ENCODE measurements at regions not wholly inside any gene's neighbourhood (a gene's known extent, or its start where the extent isn't known, plus 50 kb on each side); places are given as distances from the start of the nearest gene placed in this dataset.

DNA sequence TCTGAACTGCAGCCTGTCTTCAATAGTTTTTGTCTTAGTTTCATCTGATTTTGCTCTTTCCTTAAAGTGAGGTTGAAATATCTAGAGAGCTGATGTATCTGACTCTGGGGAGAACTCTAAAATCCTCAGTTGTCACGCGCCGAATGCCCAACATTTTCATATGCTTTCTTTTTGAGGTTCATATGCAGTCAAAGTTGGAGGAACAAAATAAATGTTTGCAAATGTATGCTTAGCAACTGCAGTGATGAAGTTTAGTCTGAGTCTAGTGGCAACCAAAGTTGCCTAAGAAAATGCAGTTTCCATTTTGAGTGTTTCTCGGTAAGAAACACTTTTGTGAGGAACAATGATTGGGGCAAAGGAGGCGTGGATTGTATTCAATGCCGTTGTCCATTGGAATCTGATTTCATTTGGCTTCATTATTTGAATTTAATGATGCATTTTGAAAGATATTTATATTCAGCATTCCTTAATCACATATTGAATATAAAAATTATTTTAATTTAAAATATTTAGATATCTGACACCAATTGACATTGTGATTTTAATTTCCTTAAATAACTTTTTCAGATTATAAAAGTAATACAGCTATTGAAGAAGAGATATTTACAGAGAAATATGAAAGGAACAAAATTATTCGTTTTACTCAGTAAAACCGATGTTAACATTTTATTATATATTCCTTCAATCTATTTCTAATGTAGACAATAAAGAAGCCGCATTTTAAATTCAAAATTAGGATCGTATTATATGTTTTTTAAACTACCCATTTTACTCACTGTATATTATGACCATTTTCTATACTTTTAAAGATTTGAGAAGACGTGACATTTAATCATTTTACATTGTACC lies 122.0 kb downstream of the PLEKHG1 start:
- peak overlapping the region; percentile 63 for H3K9ac ChIP-seq (ENCODE audit: low read length)
- H3K36me3 ChIP-seq (ENCODE audit: insufficient read depth, low read length): no peaks in the 10 kb centered on the region
- H3K79me2 ChIP-seq (replicated peaks; ENCODE audit: insufficient read depth, low read length): peaks cover 42% of the 10 kb centered on the region
- peak overlapping the region; percentile 47 for H3K27ac ChIP-seq (ENCODE audit: low read length)
- H3K4me2 ChIP-seq (ENCODE audit: low read length): peak overlapping the region; percentile 77
- H3K9me2 ChIP-seq (ENCODE audit: insufficient read depth, low read length): no peaks in the 10 kb centered on the region
- no peaks in the 10 kb centered on the region for H3K9me3 ChIP-seq (ENCODE audit: low read length)
- H2AFZ ChIP-seq (ENCODE audit: low read depth, low read length): peak overlapping the region; percentile 17
- H3K4me3 ChIP-seq (ENCODE audit: low read length): peak overlapping the region; percentile 62
- no peaks in the 10 kb centered on the region for H4K20me1 ChIP-seq (ENCODE audit: insufficient read depth)
- no peak for TF ChIP-seq EZH2 (IDR thresholded peaks at IDR 0.05; ENCODE audit: borderline replicate concordance, insufficient read depth, low read length, poor library complexity, severe bottlenecking)
- TF ChIP-seq, protein P1, sequence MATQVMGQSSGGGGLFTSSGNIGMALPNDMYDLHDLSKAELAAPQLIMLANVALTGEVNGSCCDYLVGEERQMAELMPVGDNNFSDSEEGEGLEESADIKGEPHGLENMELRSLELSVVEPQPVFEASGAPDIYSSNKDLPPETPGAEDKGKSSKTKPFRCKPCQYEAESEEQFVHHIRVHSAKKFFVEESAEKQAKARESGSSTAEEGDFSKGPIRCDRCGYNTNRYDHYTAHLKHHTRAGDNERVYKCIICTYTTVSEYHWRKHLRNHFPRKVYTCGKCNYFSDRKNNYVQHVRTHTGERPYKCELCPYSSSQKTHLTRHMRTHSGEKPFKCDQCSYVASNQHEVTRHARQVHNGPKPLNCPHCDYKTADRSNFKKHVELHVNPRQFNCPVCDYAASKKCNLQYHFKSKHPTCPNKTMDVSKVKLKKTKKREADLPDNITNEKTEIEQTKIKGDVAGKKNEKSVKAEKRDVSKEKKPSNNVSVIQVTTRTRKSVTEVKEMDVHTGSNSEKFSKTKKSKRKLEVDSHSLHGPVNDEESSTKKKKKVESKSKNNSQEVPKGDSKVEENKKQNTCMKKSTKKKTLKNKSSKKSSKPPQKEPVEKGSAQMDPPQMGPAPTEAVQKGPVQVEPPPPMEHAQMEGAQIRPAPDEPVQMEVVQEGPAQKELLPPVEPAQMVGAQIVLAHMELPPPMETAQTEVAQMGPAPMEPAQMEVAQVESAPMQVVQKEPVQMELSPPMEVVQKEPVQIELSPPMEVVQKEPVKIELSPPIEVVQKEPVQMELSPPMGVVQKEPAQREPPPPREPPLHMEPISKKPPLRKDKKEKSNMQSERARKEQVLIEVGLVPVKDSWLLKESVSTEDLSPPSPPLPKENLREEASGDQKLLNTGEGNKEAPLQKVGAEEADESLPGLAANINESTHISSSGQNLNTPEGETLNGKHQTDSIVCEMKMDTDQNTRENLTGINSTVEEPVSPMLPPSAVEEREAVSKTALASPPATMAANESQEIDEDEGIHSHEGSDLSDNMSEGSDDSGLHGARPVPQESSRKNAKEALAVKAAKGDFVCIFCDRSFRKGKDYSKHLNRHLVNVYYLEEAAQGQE (IDR thresholded peaks at IDR 0.05; ENCODE audit: borderline replicate concordance): no peak
- H3K27me3 ChIP-seq (ENCODE audit: insufficient read depth, low read depth, low read length): no peaks in the 10 kb centered on the region
- peaks cover 3% of the 10 kb centered on the region for H3F3A ChIP-seq (ENCODE audit: insufficient read depth, low read length, poor library complexity, severe bottlenecking)

- Histone ChIP-seq H3K27ac (ENCODE audit: low read length) (no peak overlapping the region), H3K9ac (ENCODE audit: low read length) (no peak overlapping the region), H2AFZ (ENCODE audit: low read depth, low read length) (no peak overlapping the region), H3F3A (ENCODE audit: insufficient read depth, low read length, poor library complexity, severe bottlenecking) (peaks cover 3% of the 10 kb centered on the region), H4K20me1 (ENCODE audit: insufficient read depth) (no peaks in the 10 kb centered on the region), H3K9me2 (ENCODE audit: insufficient read depth, low read length) (no peaks in the 10 kb centered on the region), H3K4me3 (ENCODE audit: low read length) (no peak overlapping the region), H3K27me3 (ENCODE audit: insufficient read depth, low read depth, low read length) (no peaks in the 10 kb centered on the region), H3K4me2 (ENCODE audit: low read length) (no peak overlapping the region), H3K79me2 (replicated peaks; ENCODE audit: insufficient read depth, low read length) (peaks cover 50% of the 10 kb centered on the region), H3K9me3 (ENCODE audit: low read length) (no peaks in the 10 kb centered on the region), H3K36me3 (ENCODE audit: insufficient read depth, low read length) (no peaks in the 10 kb centered on the region)
- TF ChIP-seq CTCF (IDR thresholded peaks at IDR 0.05; ENCODE audit: poor library complexity, severe bottlenecking) (no peak), EZH2 (IDR thresholded peaks at IDR 0.05; ENCODE audit: borderline replicate concordance, insufficient read depth, low read length, poor library complexity, severe bottlenecking) (no peak), MXI1 (conservative IDR thresholded peaks at IDR 0.05; ENCODE audit: poor library complexity, severe bottlenecking) (no peak), SMC3 (conservative IDR thresholded peaks at IDR 0.05; ENCODE audit: poor library complexity) (no peak), RAD21 (conservative IDR thresholded peaks at IDR 0.05) (no peak), POLR2AphosphoS5 (IDR thresholded peaks at IDR 0.05) (no peak), TAF1 (IDR thresholded peaks at IDR 0.05; ENCODE audit: low read depth) (no peak), EP300 (conservative IDR thresholded peaks at IDR 0.05; ENCODE audit: poor library complexity, severe bottlenecking) (no peak)
- TF ChIP-seq, protein P1 (IDR thresholded peaks at IDR 0.05; ENCODE audit: borderline replicate concordance): no peak
Observed at GRCh38 chr6:150722614-150723344, 123.1 kb downstream of the PLEKHG1 start.

All from neural cell (in vitro differentiated cells).